Tibial artery (tissue), 4 donors: ENCODE measurements at regions not wholly inside any gene's neighbourhood (a gene's known extent, or its start where the extent isn't known, plus 50 kb on each side); places are given as distances from the start of the nearest gene placed in this dataset.

Experiments used
- DNase-seq, 2 donors: peaks; one replicate each; pipeline ENCODE4 v3.0.0-alpha.2; 2019
- H3K27ac ChIP-seq, 2 donors: fragments of 200-600 bp; sonication (generic) in 1 of 2; 1 replicate in 1 of 2; 2 replicates in 1 of 2; pipeline ENCODE4 v1.5.1; 2018 to 2019; ENCODE audit warnings: mild to moderate bottlenecking in 1 of 2
- H3K27me3 ChIP-seq, 2 donors: fragments of 200-600 bp; sonication (generic) in 1 of 2; one replicate each; pipeline versions ENCODE4 v1.5.1 to v1.6.0; 2016 to 2019
- H3K36me3 ChIP-seq, 3 donors: fragments of 200-600 bp; sonication (generic) in 2 of 3; one replicate each; pipeline ENCODE4 v1.5.1; 2016 to 2019; ENCODE audit warnings: mild to moderate bottlenecking in 2 of 3
- H3K4me1 ChIP-seq, 4 donors: fragments of 200-600 bp; sonication (generic) in 2 of 4; 1 replicate in 3 of 4; 2 replicates in 1 of 4; pipeline ENCODE4 v1.5.1; 2016 to 2019
- H3K4me3 ChIP-seq, 2 donors: fragments of 200-600 bp; sonication (generic) in 1 of 2; 1 replicate in 1 of 2; 2 replicates in 1 of 2; pipeline ENCODE4 v1.5.1; 2018 to 2019; ENCODE audit warnings: mild to moderate bottlenecking in 2 of 2
- H3K9me3 ChIP-seq, 3 donors: fragments of 200-600 bp; sonication (generic) in 1 of 3; one replicate each; pipeline ENCODE4 v1.5.1; 2016 to 2019
- CTCF ChIP-seq, 2 experiments: fragments of 200-600 bp in 1 of 2; fragments of 450-650 bp in 1 of 2; IDR thresholded peaks; one replicate each; pipeline ENCODE4 v1.5.1; 2017 to 2019; ENCODE audit warnings: antibody characterized with exemption in 2 of 2, mild to moderate bottlenecking in 1 of 2, moderate library complexity in 1 of 2
- intact Hi-C: fragments of 100-400 bp; cut with DNase I; formaldehyde crosslinking; loops from one replicate; pipeline ENCODE4 v1.15.0; 2023; ENCODE audit warnings: low total_unique reads

- H3K27ac ChIP-seq = peak overlapping the region; percentile 69 to 79
- DNase-seq = peak in 1 of 2 donors; percentile 65
- no peaks in the 10 kb centered on the region for H3K9me3 ChIP-seq
- TF ChIP-seq CTCF (IDR thresholded peaks at IDR 0.05) = no peak
- no peaks in the 10 kb centered on the region for H3K36me3 ChIP-seq
- intact Hi-C loops = no loop called here
- no peaks in the 10 kb centered on the region for H3K27me3 ChIP-seq
- no peak overlapping the region for H3K4me3 ChIP-seq
- peaks cover 0 to 28% (median 23%) of the 10 kb centered on the region in 4 donors for H3K4me1 ChIP-seq
Observed at GRCh38 chr9:134590240-134591081, 51.1 kb upstream of the COL5A1 start.

GRCh38 chr9:134591082-134591571 lies 50.5 kb upstream of the COL5A1 start:
- TF ChIP-seq CTCF (IDR thresholded peaks at IDR 0.05) = no peak
- H3K9me3 ChIP-seq = no peaks in the 10 kb centered on the region
- peak overlapping the region; percentile 69 to 79 for H3K27ac ChIP-seq
- H3K36me3 ChIP-seq = no peaks in the 10 kb centered on the region
- intact Hi-C loops = no loop called here
- peak in 1 of 2 donors; percentile 72 for DNase-seq
- H3K27me3 ChIP-seq = no peaks in the 10 kb centered on the region
- H3K4me3 ChIP-seq = no peak overlapping the region
- H3K4me1 ChIP-seq = peaks cover 0 to 28% (median 23%) of the 10 kb centered on the region in 4 donors

GRCh38 chr9:134591573-134591981 lies 50.0 kb upstream of the COL5A1 start:
- Histone ChIP-seq H3K27ac (peak overlapping the region; percentile 69 to 79), H3K36me3 (no peaks in the 10 kb centered on the region), H3K9me3 (no peaks in the 10 kb centered on the region), H3K27me3 (no peaks in the 10 kb centered on the region), H3K4me3 (no peak overlapping the region), H3K4me1 (peaks cover 0 to 28% (median 23%) of the 10 kb centered on the region in 4 donors)
- DNase-seq = peak in 1 of 2 donors; percentile 53
- intact Hi-C loops = no loop called here
- TF ChIP-seq CTCF (IDR thresholded peaks at IDR 0.05) = no peak
